ENCODE measurements at regions not wholly inside any gene's neighbourhood (a gene's known extent, or its start where the extent isn't known, plus 50 kb on each side); places are given as distances from the start of the nearest gene placed in this dataset.

- CTCF ChIA-PET = no interaction called here
- no peak for ATAC-seq
Measured at GRCh38 chr7:22633954-22634474, 93.0 kb upstream of the IL6 start.

GRCh38 chr7:22633286-22633953, 93.6 kb upstream of the IL6 start:
- no peak for ATAC-seq
- Mint-ChIP-seq H3K36me3 (ENCODE audit: low read depth) (no peaks in the 10 kb centered on the region), H3K4me1 (ENCODE audit: low read depth) (no peaks in the 10 kb centered on the region), H3K4me3 (no peak overlapping the region), H3K9me3 (ENCODE audit: insufficient read depth) (no peaks in the 10 kb centered on the region), H3K27ac (no peak overlapping the region), H3K27me3 (ENCODE audit: low read depth) (peaks cover 49% of the 10 kb centered on the region)
- DNase-seq = no peak
- CTCF ChIA-PET = no interaction called here
- POLR2A ChIA-PET = no interaction called here

More at GRCh38 chr7:22633954-22634474, 93.0 kb upstream of the IL6 start:
- Mint-ChIP-seq H3K4me3 (no peak overlapping the region), H3K36me3 (ENCODE audit: low read depth) (no peaks in the 10 kb centered on the region), H3K4me1 (ENCODE audit: low read depth) (no peaks in the 10 kb centered on the region), H3K27ac (no peak overlapping the region), H3K27me3 (ENCODE audit: low read depth) (peaks cover 47% of the 10 kb centered on the region), H3K9me3 (ENCODE audit: insufficient read depth) (no peaks in the 10 kb centered on the region)
- POLR2A ChIA-PET = no interaction called here
- no peak for DNase-seq

- Mint-ChIP-seq H3K9me3 (ENCODE audit: insufficient read depth) (no peaks in the 10 kb centered on the region), H3K4me1 (ENCODE audit: low read depth) (no peaks in the 10 kb centered on the region), H3K4me3 (no peak overlapping the region), H3K36me3 (ENCODE audit: low read depth) (no peaks in the 10 kb centered on the region), H3K27ac (no peak overlapping the region), H3K27me3 (ENCODE audit: low read depth) (peaks cover 49% of the 10 kb centered on the region)
- DNase-seq (no peak), ATAC-seq (no peak)
- ChIA-PET CTCF (no interaction called here), POLR2A (no interaction called here)
Measured at GRCh38 chr7:22632674-22633073, 94.3 kb upstream of the IL6 start.

GRCh38 chr7:22631730-22632129, 95.3 kb upstream of the IL6 start:
- Mint-ChIP-seq H3K4me1 (ENCODE audit: low read depth) (no peaks in the 10 kb centered on the region), H3K9me3 (ENCODE audit: insufficient read depth) (no peaks in the 10 kb centered on the region), H3K4me3 (no peak overlapping the region), H3K36me3 (ENCODE audit: low read depth) (no peaks in the 10 kb centered on the region), H3K27me3 (ENCODE audit: low read depth) (peaks cover 52% of the 10 kb centered on the region), H3K27ac (no peak overlapping the region)
- ATAC-seq (no peak), DNase-seq (no peak)
- ChIA-PET POLR2A (no interaction called here), CTCF (no interaction called here)

- Mint-ChIP-seq H3K27me3 (ENCODE audit: low read depth) (peaks cover 54% of the 10 kb centered on the region), H3K27ac (no peak overlapping the region), H3K36me3 (ENCODE audit: low read depth) (no peaks in the 10 kb centered on the region), H3K4me3 (no peak overlapping the region), H3K4me1 (ENCODE audit: low read depth) (no peaks in the 10 kb centered on the region), H3K9me3 (ENCODE audit: insufficient read depth) (no peaks in the 10 kb centered on the region)
- POLR2A ChIA-PET = no interaction called here
- no peak for ATAC-seq
- DNase-seq = no peak
- CTCF ChIA-PET = no interaction called here
Measured at GRCh38 chr7:22630069-22630468, 96.9 kb upstream of the IL6 start.

- POLR2A ChIA-PET = no interaction called here
- no peak for DNase-seq
- H3K4me1 Mint-ChIP-seq (ENCODE audit: low read depth) = no peaks in the 10 kb centered on the region
- no peak overlapping the region for H3K4me3 Mint-ChIP-seq
- no peaks in the 10 kb centered on the region for H3K9me3 Mint-ChIP-seq (ENCODE audit: insufficient read depth)
- H3K27ac Mint-ChIP-seq = no peak overlapping the region
- no peak for ATAC-seq
- H3K36me3 Mint-ChIP-seq (ENCODE audit: low read depth) = no peaks in the 10 kb centered on the region
- peaks cover 52% of the 10 kb centered on the region for H3K27me3 Mint-ChIP-seq (ENCODE audit: low read depth)
- CTCF ChIA-PET = no interaction called here
Measured at GRCh38 chr7:22629056-22629455, 97.9 kb upstream of the IL6 start.

- DNase-seq = no peak
- H3K36me3 Mint-ChIP-seq (ENCODE audit: low read depth) = no peaks in the 10 kb centered on the region
- peaks cover 47% of the 10 kb centered on the region for H3K27me3 Mint-ChIP-seq (ENCODE audit: low read depth)
- no peaks in the 10 kb centered on the region for H3K9me3 Mint-ChIP-seq (ENCODE audit: insufficient read depth)
- POLR2A ChIA-PET = no interaction called here
- CTCF ChIA-PET = no interaction called here
- H3K4me3 Mint-ChIP-seq = no peak overlapping the region
- no peak for ATAC-seq
- H3K4me1 Mint-ChIP-seq (ENCODE audit: low read depth) = no peaks in the 10 kb centered on the region
- H3K27ac Mint-ChIP-seq = no peak overlapping the region
Measured at GRCh38 chr7:22628112-22628511, 98.9 kb upstream of the IL6 start.

GRCh38 chr7:22627136-22627535, 99.9 kb upstream of the IL6 start:
- no peak overlapping the region for H3K27ac Mint-ChIP-seq
- ATAC-seq (no peak), DNase-seq (no peak)
- peaks cover 42% of the 10 kb centered on the region for H3K27me3 Mint-ChIP-seq (ENCODE audit: low read depth)
- H3K4me3 Mint-ChIP-seq = no peak overlapping the region
- ChIA-PET POLR2A (no interaction called here), CTCF (no interaction called here)
- H3K4me1 Mint-ChIP-seq (ENCODE audit: low read depth) = peaks cover 2% of the 10 kb centered on the region
- H3K9me3 Mint-ChIP-seq (ENCODE audit: insufficient read depth) = no peaks in the 10 kb centered on the region
- no peaks in the 10 kb centered on the region for H3K36me3 Mint-ChIP-seq (ENCODE audit: low read depth)

- peaks cover 41% of the 10 kb centered on the region for H3K27me3 Mint-ChIP-seq (ENCODE audit: low read depth)
- H3K9me3 Mint-ChIP-seq (ENCODE audit: insufficient read depth) = no peaks in the 10 kb centered on the region
- CTCF ChIA-PET = no interaction called here
- H3K4me3 Mint-ChIP-seq = no peak overlapping the region
- no peak overlapping the region for H3K27ac Mint-ChIP-seq
- peaks cover 2% of the 10 kb centered on the region for H3K4me1 Mint-ChIP-seq (ENCODE audit: low read depth)
- no peaks in the 10 kb centered on the region for H3K36me3 Mint-ChIP-seq (ENCODE audit: low read depth)
- POLR2A ChIA-PET = no interaction called here
- DNase-seq (no peak), ATAC-seq (no peak)
Measured at GRCh38 chr7:22625251-22625650, 101.7 kb upstream of the IL6 start.

- DNase-seq (no peak), ATAC-seq (no peak)
- H3K27me3 Mint-ChIP-seq (ENCODE audit: low read depth) = peaks cover 42% of the 10 kb centered on the region
- H3K4me1 Mint-ChIP-seq (ENCODE audit: low read depth) = peaks cover 2% of the 10 kb centered on the region
- POLR2A ChIA-PET = no interaction called here
- no peaks in the 10 kb centered on the region for H3K36me3 Mint-ChIP-seq (ENCODE audit: low read depth)
- H3K4me3 Mint-ChIP-seq = no peak overlapping the region
- H3K27ac Mint-ChIP-seq = no peak overlapping the region
- H3K9me3 Mint-ChIP-seq (ENCODE audit: insufficient read depth) = no peaks in the 10 kb centered on the region
- CTCF ChIA-PET = no interaction called here
Measured at GRCh38 chr7:22624781-22625180, 102.2 kb upstream of the IL6 start.

GRCh38 chr7:22622116-22622785, 104.7 kb upstream of the IL6 start:
- H3K27ac Mint-ChIP-seq = no peak overlapping the region
- no peak for DNase-seq
- peaks cover 3% of the 10 kb centered on the region for H3K36me3 Mint-ChIP-seq (ENCODE audit: low read depth)
- H3K9me3 Mint-ChIP-seq (ENCODE audit: insufficient read depth) = peaks cover 14% of the 10 kb centered on the region
- peaks cover 42% of the 10 kb centered on the region for H3K27me3 Mint-ChIP-seq (ENCODE audit: low read depth)
- ChIA-PET POLR2A (no interaction called here), CTCF (no interaction called here)
- no peak for ATAC-seq
- H3K4me3 Mint-ChIP-seq = no peak overlapping the region
- H3K4me1 Mint-ChIP-seq (ENCODE audit: low read depth) = peaks cover 2% of the 10 kb centered on the region

- ATAC-seq (no peak), DNase-seq (no peak)
- peaks cover 38% of the 10 kb centered on the region for H3K27me3 Mint-ChIP-seq (ENCODE audit: low read depth)
- ChIA-PET POLR2A (no interaction called here), CTCF (no interaction called here)
- H3K4me3 Mint-ChIP-seq = no peak overlapping the region
- H3K36me3 Mint-ChIP-seq (ENCODE audit: low read depth) = peaks cover 8% of the 10 kb centered on the region
- peaks cover 20% of the 10 kb centered on the region for H3K9me3 Mint-ChIP-seq (ENCODE audit: insufficient read depth)
- H3K4me1 Mint-ChIP-seq (ENCODE audit: low read depth) = peaks cover 2% of the 10 kb centered on the region
- H3K27ac Mint-ChIP-seq = no peak overlapping the region
Measured at GRCh38 chr7:22618528-22618927, 108.5 kb upstream of the IL6 start.

GRCh38 chr7:22617166-22617565, 109.8 kb upstream of the IL6 start:
- H3K27me3 Mint-ChIP-seq (ENCODE audit: low read depth) = peaks cover 42% of the 10 kb centered on the region
- H3K36me3 Mint-ChIP-seq (ENCODE audit: low read depth) = peaks cover 8% of the 10 kb centered on the region
- no peak overlapping the region for H3K27ac Mint-ChIP-seq
- no peak for ATAC-seq
- no peaks in the 10 kb centered on the region for H3K4me1 Mint-ChIP-seq (ENCODE audit: low read depth)
- peaks cover 20% of the 10 kb centered on the region for H3K9me3 Mint-ChIP-seq (ENCODE audit: insufficient read depth)
- H3K4me3 Mint-ChIP-seq = no peak overlapping the region
- POLR2A ChIA-PET = no interaction called here
- no peak for DNase-seq
- CTCF ChIA-PET = no interaction called here
